HG03575 (cell line): ENCODE measurements at regions not wholly inside any gene's neighbourhood (a gene's known extent, or its start where the extent isn't known, plus 50 kb on each side); places are given as distances from the start of the nearest gene placed in this dataset.

Experiments
- ATAC-seq: cut with Tn5 transposase; IDR thresholded peaks from one replicate; pipeline ENCODE4 v1.9.1; 2021; ENCODE audit not compliant: unreplicated experiment, insufficient number of reproducible peaks, low FRiP score; ENCODE audit errors: extremely low read depth

DNA sequence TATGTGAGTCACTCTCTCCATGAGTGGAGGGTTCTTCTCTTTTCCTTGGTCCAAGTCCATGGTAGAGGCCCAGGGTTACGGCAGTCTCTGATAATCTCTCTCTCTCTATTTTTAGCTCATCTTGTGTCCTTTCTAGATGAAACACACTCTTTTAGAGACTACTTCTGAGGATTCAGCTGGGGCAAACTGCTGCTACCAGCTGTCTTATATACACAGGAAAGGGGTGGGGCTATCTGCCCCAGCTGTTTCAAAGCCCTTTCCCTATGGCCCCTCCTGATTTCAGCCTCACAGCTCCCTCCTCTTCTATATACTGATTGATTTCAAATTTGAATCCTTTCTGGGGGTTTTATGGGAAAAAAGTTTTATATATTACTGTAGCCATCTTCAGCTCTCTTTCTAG, 324.8 kb downstream of the RWDD3 start:
- ATAC-seq = no peak

DNA sequence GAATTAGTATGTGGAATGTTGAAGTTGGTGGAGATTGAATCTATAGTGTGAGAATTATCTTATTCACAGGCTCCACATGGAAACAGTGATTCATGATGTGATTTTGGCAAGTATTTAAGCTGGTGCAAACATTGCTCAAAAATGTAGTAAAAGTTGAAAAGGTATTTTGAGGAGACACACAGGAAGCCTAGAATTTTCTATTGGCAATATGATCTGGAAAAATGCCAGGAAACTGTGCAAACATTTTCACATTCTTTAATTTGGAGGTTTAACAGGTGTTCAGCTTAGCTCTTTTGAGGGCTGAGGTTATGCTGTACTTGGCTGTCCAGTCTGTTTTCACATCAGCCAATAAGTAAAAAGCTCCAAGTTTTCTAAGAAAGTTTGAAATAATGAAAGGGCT, 327.3 kb downstream of the RWDD3 start:
- ATAC-seq = no peak

DNA sequence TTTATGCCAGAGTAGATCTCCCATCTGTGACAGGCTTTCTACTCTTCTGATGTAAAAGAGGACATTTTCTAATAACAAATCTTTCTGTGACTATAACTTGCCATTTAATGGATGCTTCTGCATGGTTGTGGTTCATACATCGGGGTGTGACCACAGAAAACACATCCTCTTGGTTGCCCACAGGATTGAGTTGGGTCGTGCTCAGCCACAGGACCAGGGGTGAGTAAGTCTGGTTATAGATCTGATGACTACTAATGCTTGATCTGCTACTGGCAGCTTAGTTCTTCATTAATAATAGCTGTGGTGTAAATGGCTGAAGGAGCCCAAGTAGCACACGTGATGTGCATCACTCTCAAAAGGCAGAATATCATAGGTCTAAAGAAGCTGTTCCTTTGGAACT, 328.2 kb downstream of the RWDD3 start:
- ATAC-seq = no peak

DNA sequence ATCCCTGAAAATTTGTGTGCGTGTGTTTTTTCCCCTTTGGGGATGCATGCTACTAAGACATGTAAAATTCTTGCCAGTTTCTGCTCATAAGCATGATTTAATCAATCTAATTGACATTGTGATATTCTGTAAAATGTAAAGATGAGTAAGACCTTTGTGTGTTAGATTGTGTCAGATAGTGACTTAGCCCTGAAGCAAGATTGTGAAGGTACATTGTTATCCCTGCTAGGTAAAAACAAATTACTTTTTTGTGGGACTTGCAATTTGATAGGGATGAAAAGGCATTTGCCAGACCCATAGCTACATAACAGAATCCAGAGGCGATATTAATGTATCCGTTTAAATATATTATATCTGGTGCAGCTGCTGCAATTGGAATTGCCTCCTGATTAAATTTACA, 338.0 kb downstream of the RWDD3 start:
- no peak for ATAC-seq

DNA sequence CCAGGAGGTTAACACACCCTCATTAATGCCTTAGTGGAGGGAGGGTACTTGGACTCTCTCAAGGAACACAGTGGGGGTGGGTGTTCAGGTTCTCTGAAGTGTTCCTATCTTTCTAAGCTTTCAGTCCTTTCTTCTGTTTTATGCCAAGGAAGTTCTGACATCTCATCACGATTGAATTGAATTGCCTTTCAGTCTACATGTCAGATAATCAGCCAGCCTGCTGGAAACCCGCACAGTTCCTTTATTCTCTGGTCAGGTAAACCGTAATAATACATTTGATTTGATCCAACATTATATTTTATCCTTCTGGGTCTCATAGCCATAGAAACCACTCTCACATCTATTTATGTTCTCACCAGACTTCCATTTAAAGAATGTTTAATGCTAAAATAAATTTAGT, 339.0 kb downstream of the RWDD3 start:
- no peak for ATAC-seq

DNA sequence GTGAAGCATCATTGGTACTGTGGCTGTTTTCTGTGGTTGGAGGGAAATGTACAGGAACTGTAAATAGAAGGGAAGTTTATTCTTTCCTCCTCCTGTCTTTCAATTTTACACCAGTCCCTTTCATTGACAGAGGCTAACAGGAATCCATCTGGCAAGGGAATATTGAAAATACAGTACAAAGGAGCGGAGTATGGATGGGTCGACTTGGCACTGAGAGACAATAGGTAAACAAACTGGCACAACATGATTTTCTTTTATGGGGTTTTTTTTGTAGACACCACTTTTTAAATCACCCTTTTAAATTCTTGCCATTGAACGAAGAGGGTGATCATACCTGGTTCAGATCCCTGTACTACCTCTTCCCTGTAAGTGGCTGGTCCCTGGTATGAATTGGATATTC, 341.3 kb downstream of the RWDD3 start:
- ATAC-seq = no peak

DNA sequence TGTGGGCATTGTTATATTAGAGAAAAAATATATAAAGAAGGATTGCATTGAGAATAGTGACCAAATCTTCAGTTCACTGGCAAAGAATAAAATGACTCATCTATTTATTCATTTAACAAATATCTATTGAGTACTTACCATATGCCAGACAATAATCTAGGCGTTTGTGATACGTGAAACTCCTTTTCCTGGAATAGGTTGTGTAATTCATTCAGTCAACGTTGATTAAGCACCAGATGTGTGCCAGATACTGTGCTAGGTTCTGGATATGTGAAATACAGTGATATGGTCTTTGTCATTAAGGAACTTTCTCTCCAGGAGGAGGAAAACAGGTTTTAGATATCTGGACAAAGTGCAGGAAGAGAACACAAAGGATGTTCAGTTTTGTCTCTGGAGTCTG, 344.5 kb downstream of the RWDD3 start:
- no peak for ATAC-seq

DNA sequence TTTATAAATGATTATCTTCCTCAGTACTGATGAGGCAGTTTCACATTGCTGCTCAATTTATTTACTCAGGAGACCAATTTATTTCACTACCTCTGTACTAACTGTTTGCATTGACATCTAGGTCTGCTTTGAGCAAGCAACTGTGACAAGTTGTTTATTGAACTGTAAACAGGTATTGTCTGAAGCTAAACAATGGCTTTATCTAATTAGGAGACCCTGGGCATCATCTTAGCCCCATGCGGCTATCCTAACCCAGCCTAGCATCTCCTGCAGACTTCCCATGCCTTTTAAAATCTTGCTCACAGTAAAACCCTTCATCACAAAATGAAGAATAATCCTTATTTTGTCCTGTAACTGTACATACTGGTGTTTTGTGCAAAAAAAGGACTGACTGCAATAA, 348.2 kb downstream of the RWDD3 start:
- no peak for ATAC-seq

DNA sequence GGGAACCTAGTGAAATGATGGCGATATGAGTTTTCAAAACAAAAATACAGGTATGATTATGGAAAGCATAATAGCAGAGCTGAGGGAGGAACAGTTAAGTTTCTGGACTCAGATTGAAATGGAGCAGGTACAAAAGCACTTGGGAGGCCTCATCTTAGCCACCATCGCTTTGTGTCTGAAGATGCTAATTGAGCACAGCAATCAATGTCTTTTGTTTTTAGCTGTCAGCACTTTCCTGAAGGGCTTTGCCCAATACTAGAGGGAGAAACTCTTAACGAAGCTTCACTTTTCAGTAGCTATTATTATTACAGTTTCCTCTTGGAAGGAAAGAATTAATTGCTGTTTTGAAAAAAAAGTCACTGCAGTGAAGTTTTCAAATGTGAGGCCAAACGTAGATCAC, 348.7 kb downstream of the RWDD3 start:
- no peak for ATAC-seq

DNA sequence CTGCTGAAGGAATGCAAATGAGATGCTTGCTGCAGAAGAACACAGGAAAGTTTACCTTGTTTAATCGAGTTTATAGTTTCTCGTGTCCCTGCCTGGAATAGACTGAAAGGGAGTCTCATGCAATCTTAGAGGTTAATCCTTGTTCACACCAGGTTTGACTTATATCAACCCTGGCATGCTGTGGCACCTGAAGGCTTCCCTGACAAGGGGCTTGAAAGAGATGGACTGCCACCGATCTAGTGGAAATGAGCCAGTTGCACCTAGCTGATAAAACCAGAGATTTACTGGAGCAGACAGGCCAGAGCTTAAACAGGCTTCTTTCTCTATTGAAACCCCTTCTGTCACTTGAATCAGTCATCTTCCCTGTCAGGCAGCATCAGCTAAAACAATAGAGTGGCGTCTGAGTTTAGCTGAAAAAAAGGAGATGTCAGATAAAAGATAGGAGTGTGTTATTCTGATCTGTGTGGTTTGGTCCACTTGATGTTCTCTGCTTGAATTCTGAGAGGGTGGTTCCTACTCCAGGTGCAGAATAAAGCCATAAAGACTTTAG, 349.7 kb downstream of the RWDD3 start:
- ATAC-seq = no peak

DNA sequence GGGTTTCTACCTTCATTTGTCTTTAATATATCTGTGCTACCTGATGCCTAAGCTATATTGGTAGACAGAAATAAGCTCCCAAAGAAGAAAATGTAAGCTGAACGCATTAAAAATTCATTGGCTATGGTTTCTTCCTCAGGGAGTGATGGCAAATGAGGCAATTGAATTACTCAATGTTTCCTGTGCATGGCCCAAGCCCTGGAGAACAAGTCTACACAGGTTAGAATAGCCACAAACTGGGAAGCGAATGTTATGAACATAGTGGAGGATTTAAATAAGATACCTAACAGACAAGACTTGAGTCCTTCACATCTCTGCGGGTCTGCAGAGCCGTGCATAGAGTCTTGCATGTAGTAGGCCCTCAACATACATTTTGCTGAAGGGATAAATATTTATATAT, 350.3 kb downstream of the RWDD3 start:
- ATAC-seq = no peak

DNA sequence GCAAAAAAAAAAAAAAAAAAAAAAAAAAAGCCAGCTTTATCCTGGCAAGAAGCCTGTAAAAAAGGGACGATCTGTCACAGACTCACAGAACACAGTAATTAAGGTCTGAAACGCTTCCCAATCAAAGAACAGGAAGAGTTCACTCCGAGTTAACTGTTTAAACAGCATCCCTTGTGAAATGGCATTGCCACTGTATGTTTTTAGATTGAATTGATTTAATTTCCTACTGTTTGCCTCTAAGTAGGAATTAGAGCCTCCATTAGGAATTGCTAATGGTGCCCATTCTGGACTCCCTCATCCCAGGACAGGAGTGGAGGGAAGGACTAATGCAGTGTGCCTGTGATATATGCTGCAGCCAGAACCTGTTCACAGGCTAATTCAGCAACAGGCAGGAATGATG, 370.8 kb downstream of the RWDD3 start:
- no peak for ATAC-seq

DNA sequence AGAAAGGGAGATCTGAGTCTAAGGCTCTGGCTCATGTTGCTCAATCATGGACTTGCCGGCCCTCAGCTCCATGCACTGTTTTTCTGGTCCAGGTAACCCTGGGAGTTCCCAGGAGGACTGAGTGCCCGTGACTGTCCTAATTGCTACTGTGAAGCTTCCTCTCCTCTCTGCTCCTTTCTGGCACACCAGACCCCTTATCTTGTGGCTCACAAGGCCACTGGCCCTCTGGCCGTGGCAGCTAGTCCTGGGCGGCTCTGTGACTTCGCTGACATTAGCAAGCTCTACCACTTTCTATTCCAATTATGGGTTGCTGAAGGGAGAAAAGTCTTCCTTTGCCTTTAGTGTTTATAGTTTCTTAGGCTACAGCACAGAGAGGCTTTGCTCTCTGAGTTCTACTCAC, 380.2 kb downstream of the RWDD3 start:
- no peak for ATAC-seq

DNA sequence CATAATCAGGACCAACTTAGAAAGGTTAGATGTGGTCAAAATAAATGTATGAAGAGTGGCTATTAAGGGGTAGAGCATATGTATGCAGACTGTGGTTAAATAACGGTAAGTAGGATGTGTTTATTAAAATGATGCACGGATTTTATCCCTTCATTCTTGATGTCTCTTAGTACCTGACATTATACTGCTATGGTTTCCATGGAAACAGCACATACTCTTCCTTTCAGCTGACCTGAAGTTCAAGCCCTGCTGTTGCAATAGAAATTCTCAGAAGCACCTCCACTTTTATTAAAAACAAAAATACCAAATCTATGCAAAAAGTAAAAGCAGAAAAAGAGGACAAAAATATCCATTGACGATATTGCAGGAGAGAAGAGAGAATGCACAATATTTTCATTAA, 381.4 kb downstream of the RWDD3 start:
- no peak for ATAC-seq

DNA sequence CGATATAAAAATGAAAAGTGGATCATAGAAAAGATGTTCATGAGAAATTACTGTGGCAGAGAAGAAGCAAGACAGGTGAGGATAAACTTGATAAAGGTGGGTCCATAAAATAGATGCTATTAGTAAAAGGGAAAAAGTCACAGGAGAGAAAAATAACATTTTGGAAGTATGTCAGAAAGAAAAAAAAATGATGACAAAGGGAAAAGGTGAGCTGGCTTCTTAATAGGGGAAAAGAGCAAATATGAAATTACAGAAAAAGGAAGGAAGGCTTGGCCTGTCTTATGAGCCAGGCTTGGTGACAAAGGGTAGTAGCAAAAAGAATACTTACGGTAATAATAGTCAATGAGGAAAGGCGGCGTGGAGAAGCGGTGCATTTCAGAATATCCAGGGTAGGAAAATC, 386.1 kb downstream of the RWDD3 start:
- ATAC-seq = no peak

DNA sequence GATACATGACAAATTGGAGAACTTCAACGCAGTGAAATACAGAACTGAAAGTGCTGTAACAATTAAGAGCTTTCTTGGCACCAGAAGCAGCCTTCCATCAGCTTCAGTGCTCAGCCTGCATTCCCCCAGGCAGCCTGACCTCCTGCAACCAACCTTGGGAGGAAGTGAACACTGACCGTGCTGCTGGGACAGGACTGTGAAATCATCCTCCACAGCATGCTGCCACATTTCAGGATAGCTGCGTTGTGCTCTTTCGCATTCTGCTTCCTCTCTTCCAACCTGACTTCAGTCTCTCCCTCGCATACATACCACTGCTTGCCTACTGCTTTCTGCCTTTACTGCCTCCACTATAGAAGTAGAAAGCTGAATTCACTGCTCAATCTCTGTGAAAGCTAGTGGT, 388.6 kb downstream of the RWDD3 start:
- no peak for ATAC-seq

DNA sequence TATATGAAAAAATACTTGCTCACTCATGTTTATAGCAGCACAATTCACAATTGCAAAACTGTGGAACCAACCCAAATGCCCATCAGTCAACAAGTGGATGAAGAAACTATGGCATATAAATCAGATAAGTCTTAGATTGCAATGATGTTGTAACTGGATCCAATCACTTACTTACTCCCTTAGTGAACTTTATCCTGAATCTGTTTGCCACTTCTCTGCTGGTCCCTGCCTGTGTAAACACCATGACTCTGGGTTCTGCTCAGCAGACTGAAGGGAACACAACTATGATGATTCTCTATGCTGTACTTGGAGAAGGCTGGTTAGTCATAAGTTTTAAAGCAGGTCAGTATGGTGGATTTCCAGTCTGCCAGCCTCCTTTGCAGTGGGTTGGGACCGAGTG, 391.2 kb downstream of the RWDD3 start:
- ATAC-seq = no peak

DNA sequence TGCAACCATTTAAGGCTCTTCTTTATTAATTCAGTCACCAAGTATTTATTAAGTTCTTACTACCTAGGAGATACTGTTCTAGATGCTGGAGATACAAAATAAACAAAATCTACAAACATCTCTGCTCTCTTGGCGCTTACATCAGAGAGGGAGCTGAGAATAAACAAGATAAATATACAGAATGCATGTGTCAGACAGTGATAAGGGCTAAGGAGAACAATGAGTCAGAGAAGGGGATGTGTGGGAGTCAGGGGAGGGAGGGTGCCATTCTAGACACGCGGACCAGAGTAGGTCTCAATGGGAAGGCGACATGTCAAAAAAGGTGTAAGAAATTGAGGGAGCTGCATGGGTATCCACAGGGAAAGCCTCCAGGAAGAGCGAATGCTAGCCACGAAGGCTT, 393.2 kb downstream of the RWDD3 start:
- ATAC-seq = no peak

DNA sequence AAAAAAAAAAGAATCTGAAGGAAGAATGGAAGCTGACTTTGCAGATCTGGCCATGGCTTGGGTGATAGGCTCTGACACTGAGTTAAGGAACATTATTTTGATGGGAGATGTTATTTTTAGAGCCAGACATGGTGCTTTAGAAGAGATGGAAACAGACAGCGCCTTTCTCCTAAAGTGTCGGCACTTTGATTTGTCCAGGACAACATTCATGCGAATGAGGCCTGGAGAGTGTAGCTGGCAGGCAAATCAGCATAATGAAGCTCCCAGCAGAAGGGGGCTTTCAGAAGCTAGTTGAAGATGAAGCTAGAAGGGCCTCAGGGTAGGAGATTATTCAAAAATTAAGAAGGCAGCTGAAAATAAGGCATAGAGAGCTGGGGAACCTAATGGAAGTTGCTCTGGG, 397.7 kb downstream of the RWDD3 start:
- ATAC-seq = no peak

DNA sequence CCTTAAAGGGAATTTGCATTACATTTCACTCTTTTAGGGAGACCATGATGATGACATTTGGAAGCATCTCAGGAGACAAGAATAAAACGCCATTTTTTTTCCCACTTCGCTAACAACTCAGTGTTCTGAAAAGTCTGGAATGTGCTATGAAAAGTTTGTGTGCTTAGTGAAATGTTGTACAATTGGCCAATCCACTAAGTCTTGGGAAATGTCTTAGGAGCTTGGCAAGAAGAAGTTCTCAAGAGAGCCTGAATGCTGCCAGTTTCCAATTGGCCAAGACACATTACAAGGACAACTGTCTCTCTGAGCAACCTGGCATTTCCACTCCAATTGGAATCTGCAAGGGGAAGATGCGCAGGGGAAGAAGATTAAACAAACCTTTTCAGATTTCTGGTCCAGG, 401.8 kb downstream of the RWDD3 start:
- ATAC-seq = no peak

DNA sequence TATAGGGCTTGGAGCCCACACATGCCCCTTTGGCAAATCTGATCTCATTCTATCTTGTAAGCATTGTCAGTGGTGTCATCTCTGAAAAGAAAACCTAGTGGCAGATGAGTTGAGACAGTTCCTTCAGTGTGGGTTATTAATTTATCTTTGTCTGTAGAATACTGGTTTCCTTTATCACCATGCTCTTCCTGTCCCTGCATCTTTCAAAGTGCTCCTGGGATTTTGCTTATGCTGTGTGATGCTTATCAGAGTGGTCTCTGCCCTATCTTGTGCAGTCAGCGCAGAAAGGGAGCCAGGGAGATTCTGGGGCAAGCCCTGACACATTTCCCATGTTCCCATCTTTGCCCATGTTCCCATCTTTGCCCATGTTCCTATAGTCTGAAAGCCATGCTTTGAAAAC, 402.9 kb downstream of the RWDD3 start:
- no peak for ATAC-seq

DNA sequence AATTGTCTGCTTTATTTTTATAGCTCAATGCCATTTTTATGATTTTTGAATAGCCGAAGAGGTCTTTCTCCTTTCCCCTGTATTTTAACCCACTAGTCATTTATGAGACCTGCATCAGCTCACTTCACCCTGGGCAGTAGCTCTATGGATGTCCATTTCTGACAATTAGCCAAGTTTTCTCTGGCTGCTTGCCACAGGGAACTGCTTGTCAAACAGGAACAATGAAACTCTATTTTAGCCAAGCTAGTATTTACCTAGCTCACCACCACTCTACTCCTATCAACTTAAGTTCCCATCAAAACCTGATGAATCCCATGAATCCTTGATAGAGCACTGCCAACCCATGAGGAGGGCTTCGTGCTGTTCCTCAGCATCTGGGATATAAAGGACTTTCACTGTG, 406.7 kb downstream of the RWDD3 start:
- no peak for ATAC-seq
